HG02610 (cell line): ENCODE measurements at regions not wholly inside any gene's neighbourhood (a gene's known extent, or its start where the extent isn't known, plus 50 kb on each side); places are given as distances from the start of the nearest gene placed in this dataset.

ENCODE experiments used
- ATAC-seq: cut with Tn5 transposase; IDR thresholded peaks from one replicate; pipeline ENCODE4 v1.9.1; 2021; ENCODE audit warnings: mild to moderate bottlenecking, moderate library complexity; ENCODE audit not compliant: unreplicated experiment

GRCh38 chr16:51556694-51557340 is 405.7 kb upstream of the SALL1 start:
- ATAC-seq, result no peak

GRCh38 chr16:51553910-51554309 is 402.8 kb upstream of the SALL1 start:
- no peak for ATAC-seq

GRCh38 chr16:51553314-51553713 is 402.2 kb upstream of the SALL1 start:
- no peak for ATAC-seq

- ATAC-seq, result no peak
Observed at GRCh38 chr16:51550800-51551347, 399.8 kb upstream of the SALL1 start.

- no peak for ATAC-seq
Observed at GRCh38 chr16:51549836-51550235, 398.8 kb upstream of the SALL1 start.

- no peak for ATAC-seq
Observed at GRCh38 chr16:51545951-51546350, 394.9 kb upstream of the SALL1 start.

GRCh38 chr16:51544851-51545467 is 393.9 kb upstream of the SALL1 start:
- no peak for ATAC-seq

- ATAC-seq, result no peak
Observed at GRCh38 chr16:51543971-51544370, 392.9 kb upstream of the SALL1 start.

- ATAC-seq, result no peak
Observed at GRCh38 chr16:51542981-51543815, 392.1 kb upstream of the SALL1 start.

GRCh38 chr16:51540259-51540658 is 389.2 kb upstream of the SALL1 start:
- no peak for ATAC-seq

GRCh38 chr16:51538707-51539498 is 387.8 kb upstream of the SALL1 start:
- no peak for ATAC-seq

- ATAC-seq, result no peak
Observed at GRCh38 chr16:51535591-51535990, 384.5 kb upstream of the SALL1 start.

- no peak for ATAC-seq
Observed at GRCh38 chr16:51532551-51532950, 381.5 kb upstream of the SALL1 start.

- ATAC-seq, result no peak
Observed at GRCh38 chr16:51531271-51531670, 380.2 kb upstream of the SALL1 start.

- no peak for ATAC-seq
Observed at GRCh38 chr16:51527349-51527748, 376.3 kb upstream of the SALL1 start.

GRCh38 chr16:51526621-51527020 is 375.6 kb upstream of the SALL1 start:
- ATAC-seq, result no peak

GRCh38 chr16:51524555-51525373 is 373.7 kb upstream of the SALL1 start:
- no peak for ATAC-seq

GRCh38 chr16:51524070-51524469 is 373.0 kb upstream of the SALL1 start:
- no peak for ATAC-seq

- no peak for ATAC-seq
Observed at GRCh38 chr16:51523400-51523799, 372.3 kb upstream of the SALL1 start.

GRCh38 chr16:51522902-51523301 is 371.8 kb upstream of the SALL1 start:
- no peak for ATAC-seq
